Activated naive CD4-positive, alpha-beta T cell treated with anti-CD3 and anti-CD28 coated beads for 36 hours (primary cell): ENCODE measurements at regions not wholly inside any gene's neighbourhood (a gene's known extent, or its start where the extent isn't known, plus 50 kb on each side); places are given as distances from the start of the nearest gene placed in this dataset.
"Not testable (repeated sequence)": the region's sequence is repeated elsewhere in the genome, so short reads cannot be mapped to it uniquely, and the experiment has no call there.

Experiments
- CTCF ChIA-PET: fragments of 350-600 bp; sonication (Branson Sonifier 250); formaldehyde crosslinking; loops from one replicate; lab custom pipeline; 2021; ENCODE audit warnings: antibody characterized with exemption; lab: Charles Lee
- DNase-seq: peaks from one replicate; pipeline ENCODE4 v3.0.0-alpha.2; 2020
- H3K27ac Mint-ChIP-seq: one replicate; pipeline ENCODE4 v1.8.0; 2021; ENCODE audit warnings: mild to moderate bottlenecking, mixed read lengths
- H3K27me3 Mint-ChIP-seq: one replicate; pipeline ENCODE4 v1.8.0; 2021; ENCODE audit warnings: low read depth, mixed read lengths
- H3K36me3 Mint-ChIP-seq: one replicate; pipeline ENCODE4 v1.8.0; 2021; ENCODE audit warnings: low read depth, mixed read lengths
- H3K4me1 Mint-ChIP-seq: one replicate; pipeline ENCODE4 v1.8.0; 2021; ENCODE audit warnings: low read depth, mixed read lengths
- H3K4me3 Mint-ChIP-seq: one replicate; pipeline ENCODE4 v1.8.0; 2021; ENCODE audit warnings: mild to moderate bottlenecking, moderate library complexity, mixed read lengths
- H3K9me3 Mint-ChIP-seq: one replicate; pipeline ENCODE4 v1.8.0; 2021; ENCODE audit warnings: mixed read lengths
- intact Hi-C: fragments of 100-400 bp; cut with micrococcal nuclease; formaldehyde crosslinking; loops from one replicate; pipeline ENCODE4 v1.15.1; 2023

DNA sequence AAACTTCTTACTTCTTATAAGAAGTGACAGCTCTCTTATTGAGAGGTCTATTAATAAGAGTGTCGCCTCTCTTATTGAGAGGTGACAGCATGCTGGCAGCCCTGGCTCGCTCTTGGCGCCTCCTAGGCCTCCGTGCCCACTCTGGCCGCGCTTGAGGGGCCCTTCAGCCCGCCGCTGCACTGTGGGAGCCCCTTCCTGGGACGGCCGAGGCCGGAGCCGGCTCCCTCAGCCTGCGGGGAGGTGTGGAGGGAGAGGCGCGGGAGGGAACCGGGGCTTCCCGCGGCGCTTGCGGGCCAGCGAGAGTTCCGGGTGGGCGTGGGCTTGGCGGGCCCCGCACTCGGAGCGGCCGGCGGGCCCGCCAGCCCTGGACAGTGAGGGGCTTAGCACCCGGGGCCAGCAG, 554.2 kb upstream of the ACTRT1 start:
- H3K27ac Mint-ChIP-seq, H3K36me3 Mint-ChIP-seq, H3K27me3 Mint-ChIP-seq, CTCF ChIA-PET, intact Hi-C loops, H3K4me3 Mint-ChIP-seq, DNase-seq, H3K4me1 Mint-ChIP-seq, H3K9me3 Mint-ChIP-seq: not testable (repeated sequence)

DNA sequence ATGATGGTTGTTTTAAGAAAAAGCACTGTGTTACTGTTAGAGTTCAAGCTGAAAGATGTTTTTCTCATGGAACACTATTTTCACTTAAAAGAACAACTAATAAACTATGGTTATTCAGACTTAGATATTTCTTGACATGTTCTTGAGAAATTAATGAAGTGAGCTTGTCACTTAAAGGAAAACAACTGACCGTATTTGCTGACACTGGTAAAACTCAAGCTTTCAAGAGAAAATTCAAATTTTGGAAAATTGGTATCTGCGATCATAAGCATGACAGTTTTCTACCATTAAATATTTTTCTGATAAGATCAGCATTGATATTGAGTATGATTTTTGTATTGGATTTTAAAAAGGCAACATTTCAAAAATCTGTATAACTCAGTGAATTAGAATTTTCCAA, 549.5 kb upstream of the ACTRT1 start:
- intact Hi-C loops: no loop called here
- peaks cover 4% of the 10 kb centered on the region for H3K27me3 Mint-ChIP-seq
- no peak overlapping the region for H3K27ac Mint-ChIP-seq
- DNase-seq: no peak
- H3K4me3 Mint-ChIP-seq: no peak overlapping the region
- H3K9me3 Mint-ChIP-seq: no peaks in the 10 kb centered on the region
- CTCF ChIA-PET: no interaction called here
- no peaks in the 10 kb centered on the region for H3K36me3 Mint-ChIP-seq
- H3K4me1 Mint-ChIP-seq: no peaks in the 10 kb centered on the region

DNA sequence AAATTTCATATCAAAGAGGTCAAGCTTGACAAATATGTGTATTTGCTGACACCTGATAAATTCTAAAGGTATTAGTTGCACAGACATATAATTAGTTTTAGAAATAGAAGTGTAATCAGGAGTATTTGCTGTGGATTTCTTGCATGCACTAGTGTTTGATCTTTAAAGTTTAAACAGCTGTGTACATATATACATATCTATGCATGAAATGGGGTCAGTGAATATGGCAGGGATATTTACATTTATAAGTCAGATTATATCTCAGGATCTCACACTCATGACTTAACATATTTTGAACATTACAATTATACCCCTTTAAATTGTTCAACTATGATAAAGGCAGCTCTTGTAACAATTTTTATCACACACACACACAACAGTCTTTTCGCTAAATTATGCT, 547.4 kb upstream of the ACTRT1 start:
- H3K4me1 Mint-ChIP-seq: no peaks in the 10 kb centered on the region
- H3K27me3 Mint-ChIP-seq: peaks cover 4% of the 10 kb centered on the region
- CTCF ChIA-PET: interaction anchor here (0.7 kb wide), 1 partner anchor 81 kb away, joined by 3 read pairs; no protein-coding TSS in a partner anchor
- no peak overlapping the region for H3K4me3 Mint-ChIP-seq
- peaks cover 2% of the 10 kb centered on the region for H3K9me3 Mint-ChIP-seq
- no peaks in the 10 kb centered on the region for H3K36me3 Mint-ChIP-seq
- no peak overlapping the region for H3K27ac Mint-ChIP-seq
- DNase-seq: no peak
- intact Hi-C loops: no loop called here

DNA sequence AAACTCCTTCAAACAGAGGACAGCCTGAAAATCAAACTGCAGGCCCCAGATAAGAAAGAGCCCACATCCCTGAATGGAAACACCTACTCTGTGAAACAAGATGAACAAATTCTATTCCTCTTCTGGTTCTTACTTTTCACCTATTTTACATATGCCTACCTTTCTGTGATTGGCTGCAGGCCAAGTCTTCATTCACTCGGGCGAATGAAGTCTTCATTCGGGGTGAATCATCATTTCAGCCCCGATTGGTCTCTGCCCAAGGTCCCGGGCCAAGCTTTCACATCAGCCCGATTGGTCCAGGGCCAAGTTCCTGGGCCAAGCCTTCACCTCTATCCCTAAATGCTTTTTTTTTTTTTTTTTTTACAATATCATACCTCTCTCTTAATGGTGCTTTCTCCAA, 529.8 kb upstream of the ACTRT1 start:
- no peak for DNase-seq
- Mint-ChIP-seq H3K4me1 (no peaks in the 10 kb centered on the region), H3K27me3 (no peaks in the 10 kb centered on the region), H3K36me3 (no peaks in the 10 kb centered on the region), H3K27ac (no peak overlapping the region), H3K9me3 (no peaks in the 10 kb centered on the region), H3K4me3 (no peak overlapping the region)
- intact Hi-C loops: no loop called here
- CTCF ChIA-PET: no interaction called here

DNA sequence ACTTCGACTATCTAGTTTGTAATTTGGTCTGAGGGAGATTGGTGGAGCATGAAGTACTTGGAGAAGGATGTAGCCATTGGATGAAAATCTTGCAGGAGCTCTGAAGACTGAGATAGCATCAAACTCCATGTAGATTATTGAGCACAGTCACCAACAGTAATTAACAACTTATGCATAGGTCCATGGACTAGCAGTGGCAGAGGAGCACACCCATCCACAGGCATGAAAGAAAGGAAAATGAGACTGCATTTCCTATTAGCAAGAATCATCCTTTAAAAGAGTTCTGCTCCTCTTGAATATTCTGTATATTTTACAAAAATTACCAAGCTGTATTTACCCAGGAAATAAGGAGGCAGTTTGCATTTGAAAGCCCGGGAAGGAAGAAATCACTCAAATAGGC, 529.4 kb upstream of the ACTRT1 start:
- Mint-ChIP-seq H3K27me3 (no peaks in the 10 kb centered on the region), H3K9me3 (no peaks in the 10 kb centered on the region), H3K4me3 (no peak overlapping the region), H3K4me1 (no peaks in the 10 kb centered on the region), H3K36me3 (no peaks in the 10 kb centered on the region), H3K27ac (no peak overlapping the region)
- CTCF ChIA-PET: no interaction called here
- intact Hi-C loops: no loop called here
- DNase-seq: no peak

DNA sequence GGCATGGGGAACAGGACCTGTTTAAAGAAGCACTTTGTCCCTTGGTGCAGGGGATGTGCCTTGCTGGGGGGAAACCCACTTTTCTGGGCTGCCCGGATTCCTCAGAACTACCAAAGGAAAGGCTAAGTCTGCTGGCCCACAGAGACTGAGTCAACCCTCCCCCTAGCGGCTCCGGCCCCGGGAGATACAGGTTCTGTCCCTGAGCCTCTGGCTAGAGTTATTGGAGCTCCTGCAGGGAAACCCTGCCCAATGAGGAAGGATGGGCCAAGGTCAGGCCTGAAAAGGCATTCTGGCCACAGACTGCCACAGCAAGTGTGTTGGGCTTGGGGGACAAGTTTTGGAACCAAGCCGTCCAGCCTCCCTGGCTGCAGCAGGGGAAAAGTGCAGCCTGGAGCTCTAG, 490.9 kb upstream of the ACTRT1 start:
- no peak overlapping the region for H3K27ac Mint-ChIP-seq
- no peaks in the 10 kb centered on the region for H3K27me3 Mint-ChIP-seq
- CTCF ChIA-PET: no interaction called here
- no peaks in the 10 kb centered on the region for H3K4me1 Mint-ChIP-seq
- no peak overlapping the region for H3K4me3 Mint-ChIP-seq
- no peak for DNase-seq
- H3K36me3 Mint-ChIP-seq: no peaks in the 10 kb centered on the region
- H3K9me3 Mint-ChIP-seq: no peaks in the 10 kb centered on the region
- intact Hi-C loops: no loop called here

DNA sequence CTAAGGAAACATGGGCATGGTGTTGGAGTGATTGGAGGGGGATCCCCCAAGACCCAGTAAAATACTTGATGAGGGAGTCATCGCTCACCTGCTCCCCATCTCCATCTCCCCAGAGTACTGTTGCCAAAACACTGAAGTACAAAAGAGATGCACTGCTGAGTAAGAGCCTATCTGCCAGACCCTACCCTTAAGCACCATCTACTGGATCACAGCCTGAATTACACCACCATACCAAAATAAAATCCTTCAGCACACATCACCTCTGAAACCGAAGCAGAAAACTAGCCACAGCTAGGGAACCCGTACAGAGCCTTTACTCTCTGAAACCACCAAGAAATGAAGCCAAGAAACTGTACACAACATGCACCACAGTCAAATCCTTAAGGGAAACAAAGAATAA, 466.3 kb upstream of the ACTRT1 start:
- Mint-ChIP-seq H3K27me3 (no peaks in the 10 kb centered on the region), H3K27ac (no peak overlapping the region), H3K36me3 (no peaks in the 10 kb centered on the region), H3K4me3 (no peak overlapping the region), H3K4me1 (no peaks in the 10 kb centered on the region), H3K9me3 (no peaks in the 10 kb centered on the region)
- CTCF ChIA-PET: interaction anchor here (0.6 kb wide), 1 partner anchor 81 kb away, joined by 3 read pairs; no protein-coding TSS in a partner anchor
- no peak for DNase-seq
- intact Hi-C loops: no loop called here

DNA sequence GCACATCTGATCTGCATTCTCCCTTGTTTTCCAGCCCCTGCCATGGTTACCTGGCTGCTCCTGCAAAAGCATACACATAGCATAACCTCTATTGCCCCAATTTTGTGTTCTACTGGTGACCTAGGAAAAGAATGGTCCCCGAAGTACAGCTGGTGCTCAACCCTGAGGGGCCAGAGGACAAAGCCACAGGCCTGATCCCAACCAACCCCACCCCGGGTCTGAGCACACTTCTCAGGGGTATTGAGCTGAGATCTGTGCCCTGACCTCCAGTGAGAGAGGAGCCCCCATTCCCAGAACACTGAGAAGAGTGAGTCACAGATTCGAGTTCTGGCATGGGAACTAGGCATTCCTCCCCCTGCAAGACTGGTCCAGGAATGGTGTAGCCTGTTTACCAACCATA, 465.5 kb upstream of the ACTRT1 start:
- CTCF ChIA-PET: no interaction called here
- Mint-ChIP-seq H3K4me1 (no peaks in the 10 kb centered on the region), H3K36me3 (no peaks in the 10 kb centered on the region), H3K9me3 (no peaks in the 10 kb centered on the region), H3K4me3 (no peak overlapping the region), H3K27me3 (no peaks in the 10 kb centered on the region), H3K27ac (no peak overlapping the region)
- intact Hi-C loops: no loop called here
- DNase-seq: no peak

DNA sequence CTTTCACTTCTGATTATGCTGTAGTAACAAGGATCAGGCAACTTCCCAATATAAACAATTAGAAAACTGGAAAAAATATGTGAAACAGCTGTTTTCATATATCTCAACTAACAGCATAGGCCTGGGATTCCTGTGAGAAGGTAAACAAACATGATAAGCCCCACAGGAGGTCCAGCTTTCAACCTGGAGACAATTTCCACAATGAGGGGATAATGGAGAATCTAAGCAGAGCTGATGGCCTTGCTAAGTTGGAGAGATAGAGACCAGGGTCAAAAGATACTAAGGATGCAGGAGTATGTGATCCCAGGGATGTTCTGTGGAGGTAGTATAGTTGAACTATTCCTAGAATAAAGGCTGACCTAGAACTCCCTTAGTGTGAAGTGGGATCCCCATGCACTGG, 452.3 kb upstream of the ACTRT1 start:
- no peaks in the 10 kb centered on the region for H3K9me3 Mint-ChIP-seq
- no peaks in the 10 kb centered on the region for H3K4me1 Mint-ChIP-seq
- intact Hi-C loops: no loop called here
- no peaks in the 10 kb centered on the region for H3K36me3 Mint-ChIP-seq
- no peak overlapping the region for H3K27ac Mint-ChIP-seq
- CTCF ChIA-PET: no interaction called here
- H3K4me3 Mint-ChIP-seq: no peak overlapping the region
- no peaks in the 10 kb centered on the region for H3K27me3 Mint-ChIP-seq
- DNase-seq: no peak

DNA sequence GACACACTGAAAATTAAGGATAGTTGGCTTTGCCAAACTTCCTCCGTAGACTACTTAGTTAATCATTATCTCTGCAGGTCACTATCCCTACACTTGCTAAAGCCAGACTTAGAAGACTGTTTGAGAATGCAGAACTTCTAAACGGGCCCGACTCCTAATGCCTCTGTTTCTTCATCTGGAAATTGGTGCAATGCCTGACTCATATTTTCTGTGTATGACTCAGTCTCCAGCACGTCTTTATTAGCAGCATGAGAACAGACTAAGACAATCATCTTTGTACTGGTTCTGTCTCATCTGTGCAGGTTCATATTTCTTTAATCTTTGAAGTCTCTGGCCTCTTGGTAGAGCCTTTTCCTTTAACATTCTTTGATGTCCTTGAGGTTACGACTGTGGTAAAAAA, 411.9 kb upstream of the ACTRT1 start:
- Mint-ChIP-seq H3K27me3 (no peaks in the 10 kb centered on the region), H3K36me3 (no peaks in the 10 kb centered on the region), H3K4me1 (no peaks in the 10 kb centered on the region), H3K4me3 (no peak overlapping the region), H3K27ac (no peak overlapping the region), H3K9me3 (no peaks in the 10 kb centered on the region)
- no peak for DNase-seq
- intact Hi-C loops: no loop called here
- CTCF ChIA-PET: no interaction called here

DNA sequence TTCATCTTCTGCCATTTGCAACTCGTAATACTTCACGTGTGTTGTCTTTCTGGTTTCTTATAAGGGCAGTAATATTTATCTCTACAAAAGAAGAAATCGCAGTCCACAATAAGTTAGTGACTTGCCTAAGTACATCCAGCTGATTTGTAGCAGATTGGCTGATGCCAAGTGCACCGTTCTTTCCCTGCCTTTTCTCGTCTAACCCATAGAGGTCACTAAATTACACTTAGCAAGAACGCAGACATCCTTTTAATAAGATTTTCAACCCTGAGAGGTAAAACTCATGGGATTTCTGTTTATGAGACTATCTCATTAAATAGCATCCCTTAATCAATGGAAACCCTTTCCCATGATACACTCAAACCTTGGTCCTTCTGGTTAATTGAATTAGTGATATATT, 408.6 kb upstream of the ACTRT1 start:
- Mint-ChIP-seq H3K27ac (no peak overlapping the region), H3K36me3 (no peaks in the 10 kb centered on the region), H3K4me3 (no peak overlapping the region), H3K9me3 (no peaks in the 10 kb centered on the region), H3K4me1 (no peaks in the 10 kb centered on the region), H3K27me3 (no peaks in the 10 kb centered on the region)
- no peak for DNase-seq
- intact Hi-C loops: no loop called here
- CTCF ChIA-PET: no interaction called here

DNA sequence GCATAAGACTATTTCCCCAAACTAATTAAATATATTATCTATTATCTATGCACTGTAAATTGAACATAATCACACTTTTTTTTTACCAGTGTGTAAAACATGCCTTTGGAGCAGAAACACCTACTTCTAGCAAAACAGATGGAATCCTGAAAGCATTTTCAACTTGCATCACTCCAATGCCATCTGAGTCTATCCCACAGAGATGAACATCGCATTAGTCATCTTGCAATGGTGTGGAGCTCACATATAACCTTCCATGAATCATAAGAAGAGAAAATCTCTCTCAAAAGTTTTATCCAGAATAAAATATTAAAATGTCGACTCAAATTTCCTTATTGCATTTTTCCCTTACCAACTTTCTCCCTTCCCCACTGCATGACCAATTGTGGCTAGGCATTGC, 406.7 kb upstream of the ACTRT1 start:
- intact Hi-C loops: no loop called here
- CTCF ChIA-PET: no interaction called here
- no peak for DNase-seq
- H3K9me3 Mint-ChIP-seq: no peaks in the 10 kb centered on the region
- no peaks in the 10 kb centered on the region for H3K27me3 Mint-ChIP-seq
- H3K4me1 Mint-ChIP-seq: no peaks in the 10 kb centered on the region
- H3K36me3 Mint-ChIP-seq: no peaks in the 10 kb centered on the region
- H3K27ac Mint-ChIP-seq: no peak overlapping the region
- no peak overlapping the region for H3K4me3 Mint-ChIP-seq

DNA sequence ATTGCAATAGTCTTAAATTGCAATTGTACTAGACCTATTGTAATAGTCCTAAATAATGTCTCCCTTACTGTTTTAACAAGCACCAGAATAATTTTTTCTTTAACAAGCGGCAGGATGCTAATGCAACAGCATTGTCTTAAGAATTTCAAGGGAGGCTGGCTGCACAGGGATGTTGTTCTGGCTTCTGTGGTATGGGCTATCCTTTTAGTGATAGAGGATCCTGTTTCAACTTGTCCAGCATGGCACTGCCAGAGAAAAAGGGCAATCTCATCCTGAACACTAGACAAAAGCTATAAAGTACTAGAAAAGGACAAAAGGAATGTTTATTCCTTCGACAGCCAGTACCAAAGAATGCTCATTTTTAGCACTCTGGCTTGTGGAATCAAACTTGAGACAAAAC, 405.5 kb upstream of the ACTRT1 start:
- no peaks in the 10 kb centered on the region for H3K9me3 Mint-ChIP-seq
- H3K27ac Mint-ChIP-seq: no peak overlapping the region
- DNase-seq: no peak
- no peaks in the 10 kb centered on the region for H3K27me3 Mint-ChIP-seq
- intact Hi-C loops: no loop called here
- no peaks in the 10 kb centered on the region for H3K36me3 Mint-ChIP-seq
- no peaks in the 10 kb centered on the region for H3K4me1 Mint-ChIP-seq
- CTCF ChIA-PET: no interaction called here
- no peak overlapping the region for H3K4me3 Mint-ChIP-seq

DNA sequence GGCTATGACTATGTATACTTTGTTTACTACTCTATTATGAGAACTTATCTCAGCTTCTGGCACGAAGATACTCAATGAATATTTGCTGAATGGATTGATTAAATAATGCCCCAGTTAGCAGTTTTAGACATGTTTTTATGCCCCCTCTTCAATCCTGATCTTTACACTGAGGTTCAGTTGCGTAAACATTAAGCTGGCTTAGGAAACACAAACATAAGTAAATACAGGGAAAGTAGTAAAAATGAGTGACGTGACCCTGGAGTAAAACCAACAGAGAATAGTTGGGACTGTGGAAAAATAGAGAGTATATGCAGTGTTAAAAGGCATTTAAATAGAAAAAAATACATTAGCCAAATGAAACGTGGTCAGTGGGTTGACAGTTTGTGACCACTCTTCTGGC, 387.0 kb upstream of the ACTRT1 start:
- Mint-ChIP-seq H3K9me3 (no peaks in the 10 kb centered on the region), H3K27ac (no peak overlapping the region), H3K36me3 (no peaks in the 10 kb centered on the region), H3K4me1 (no peaks in the 10 kb centered on the region), H3K4me3 (no peak overlapping the region), H3K27me3 (no peaks in the 10 kb centered on the region)
- CTCF ChIA-PET: no interaction called here
- intact Hi-C loops: no loop called here
- DNase-seq: no peak
